ENCODE measurements at regions not wholly inside any gene's neighbourhood (a gene's known extent, or its start where the extent isn't known, plus 50 kb on each side); places are given as distances from the start of the nearest gene placed in this dataset.

GRCh38 chr20:40279390-40279789 is 409.6 kb downstream of the MAFB start (continued):
- TF ChIP-seq SP7 (tag by site-specific recombination; IDR thresholded peaks at IDR 0.05) (peak; percentile 59), ZIC2 (tag by site-specific recombination; IDR thresholded peaks at IDR 0.05) (peak; percentile 94), KLF16 (tag by site-specific recombination; IDR thresholded peaks at IDR 0.05) (0 out of 2 replicates have a peak, but pooled peaks have one; percentile 23), PATZ1 (tag by site-specific recombination; IDR thresholded peaks at IDR 0.05) (no peak), ZFP69B (tag by site-specific recombination; IDR thresholded peaks at IDR 0.05) (no peak), TRIM28 (IDR thresholded peaks at IDR 0.05; ENCODE audit: borderline replicate concordance, low read length) (peak; percentile 71; the same call in 1 of the 2 replicates)

GRCh38 chr20:40278673-40279072 is 410.4 kb downstream of the MAFB start:
- peaks cover 4% of the 10 kb centered on the region for H3K4me1 ChIP-seq (ENCODE audit: control insufficient read depth, insufficient read depth, low read length)
- no peaks in the 10 kb centered on the region for H3K36me3 ChIP-seq (ENCODE audit: control insufficient read depth in 2 of 2, insufficient read depth in 1 of 2, low read length in 2 of 2)
- ChIA-PET POLR2A (interaction anchor here (1.8 kb wide), 1 partner anchor 410 kb away, joined by 5 read pairs; the partner anchor contains the start of gene MAFB), CTCF (interaction anchor here (0.6 kb wide), 3 partner anchors 49 to 599 kb away, joined by 3 read pairs; no protein-coding TSS in a partner anchor)
- no peaks in the 10 kb centered on the region for H3K9me3 ChIP-seq (ENCODE audit: control insufficient read depth, insufficient read depth, low read depth, low read length)
- no peak overlapping the region for H3K4me3 ChIP-seq (ENCODE audit: low read depth, low read length)
- H3K27ac ChIP-seq (ENCODE audit: extremely low read depth, low read depth, low read length), result no peak overlapping the region
- no peak for TF ChIP-seq ZBTB21 (tag by site-specific recombination; IDR thresholded peaks at IDR 0.05)
- no peak for TF ChIP-seq RBAK (tag by site-specific recombination; IDR thresholded peaks at IDR 0.05)
- TF ChIP-seq ZNF354C (tag by site-specific recombination; IDR thresholded peaks at IDR 0.05; ENCODE audit: borderline replicate concordance, low read depth), result no peak
- TF ChIP-seq ZNF362 (tag by site-specific recombination; IDR thresholded peaks at IDR 0.05), result no peak
- no peak for TF ChIP-seq SCRT1 (tag by site-specific recombination; IDR thresholded peaks at IDR 0.05; ENCODE audit: borderline replicate concordance)
- TF ChIP-seq ZFHX2 (tag by site-specific recombination; conservative IDR thresholded peaks at IDR 0.05), result no peak
- no peak for TF ChIP-seq ZFP41 (tag by site-specific recombination; IDR thresholded peaks at IDR 0.05; ENCODE audit: borderline replicate concordance)
- no peak for TF ChIP-seq REPIN1 (tag by site-specific recombination; IDR thresholded peaks at IDR 0.05; ENCODE audit: low read depth)
- no peak for TF ChIP-seq ZNF311 (tag by site-specific recombination; IDR thresholded peaks at IDR 0.05; ENCODE audit: borderline replicate concordance)
- no peak for TF ChIP-seq ZNF521 (tag by site-specific recombination; IDR thresholded peaks at IDR 0.05)
- no peak for TF ChIP-seq CTCF (tag by site-specific recombination; IDR thresholded peaks at IDR 0.05)
- no peak for TF ChIP-seq ZBTB49 (tag by site-specific recombination; IDR thresholded peaks at IDR 0.05; ENCODE audit: low read depth)
- no peak for TF ChIP-seq ZEB2 (tag by site-specific recombination; IDR thresholded peaks at IDR 0.05)
- TF ChIP-seq ZNF202 (tag by site-specific recombination; IDR thresholded peaks at IDR 0.05; ENCODE audit: borderline replicate concordance), result no peak
- no peak for TF ChIP-seq ZNF670 (tag by site-specific recombination; IDR thresholded peaks at IDR 0.05; ENCODE audit: low read depth)
- no peak for TF ChIP-seq ZNF211 (tag by site-specific recombination; IDR thresholded peaks at IDR 0.05; ENCODE audit: low read depth)
- no peak for TF ChIP-seq ZNF292 (tag by site-specific recombination; IDR thresholded peaks at IDR 0.05; ENCODE audit: borderline replicate concordance, low read depth)
- TF ChIP-seq PRDM2 (tag by site-specific recombination; IDR thresholded peaks at IDR 0.05; ENCODE audit: borderline replicate concordance), result no peak

Measured in HEK293 (cell line).